ENCODE measurements at regions not wholly inside any gene's neighbourhood (a gene's known extent, or its start where the extent isn't known, plus 50 kb on each side); places are given as distances from the start of the nearest gene placed in this dataset.

DNA sequence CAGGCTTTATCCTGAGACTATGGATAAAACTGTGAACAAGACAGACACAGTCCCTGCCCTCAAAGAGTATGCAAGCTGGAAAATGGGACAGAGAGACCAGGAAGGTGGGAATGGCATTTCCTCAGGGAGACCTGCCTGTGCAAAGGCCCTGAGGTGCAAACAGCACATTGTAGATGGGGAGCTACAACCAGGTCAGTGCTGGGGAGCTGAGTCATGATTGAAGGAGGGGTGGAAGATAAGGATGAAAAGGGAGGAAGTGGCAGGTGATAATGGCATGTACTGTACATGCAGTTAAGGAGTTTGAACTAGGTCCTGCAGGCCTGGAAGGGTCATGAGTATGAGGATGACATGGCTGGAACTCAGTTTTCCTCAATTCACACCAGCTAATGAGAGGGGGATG is 75.5 kb upstream of the BOD1 start:
- no peak for DNase-seq

GRCh38 chr5:173693670-173694069 is 77.2 kb upstream of the BOD1 start:
- DNase-seq, result no peak

DNA sequence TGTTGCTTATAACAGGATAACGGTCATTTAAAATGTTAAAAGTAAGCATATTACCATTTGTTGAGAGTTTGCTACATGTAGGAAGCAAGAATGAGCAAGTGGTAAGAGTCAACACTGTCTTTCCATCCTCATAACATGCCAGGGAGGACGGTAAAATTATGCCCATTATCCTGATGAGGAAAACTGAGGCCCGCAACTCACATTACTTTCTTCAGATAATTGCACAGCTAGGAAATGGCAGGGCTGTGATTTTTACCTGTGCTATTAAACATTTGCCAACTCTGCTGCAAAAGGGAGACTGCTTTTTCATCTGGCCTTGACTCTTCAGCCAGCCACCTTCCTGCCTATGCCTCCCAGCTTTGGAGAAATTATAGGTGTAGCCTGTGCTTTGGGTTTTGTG is 79.8 kb upstream of the BOD1 start:
- no peak for DNase-seq

GRCh38 chr5:173697931-173698579 is 81.6 kb upstream of the BOD1 start:
- no peak for DNase-seq

GRCh38 chr5:173699966-173700365 is 83.5 kb upstream of the BOD1 start:
- DNase-seq, result no peak

DNA sequence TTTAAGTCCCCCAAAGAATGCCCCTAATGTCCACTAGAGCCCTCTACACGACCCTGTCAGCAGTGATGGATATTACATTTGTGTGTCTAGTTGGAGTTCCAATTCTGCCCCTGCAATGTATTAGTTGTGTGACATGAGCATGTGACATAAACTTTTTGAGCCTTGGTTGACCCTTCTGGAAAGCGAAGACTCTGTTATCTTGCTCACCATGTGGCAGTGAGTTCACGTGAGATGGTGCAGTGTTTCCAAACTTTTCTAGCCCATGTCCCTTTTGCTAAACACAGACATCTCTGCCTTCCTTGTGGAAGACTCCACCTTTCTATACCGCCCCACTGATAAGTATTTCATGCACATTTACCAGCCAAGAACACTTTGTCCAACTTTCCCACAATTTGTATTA is 87.0 kb upstream of the BOD1 start:
- no peak for DNase-seq

GRCh38 chr5:173704615-173705511 is 88.4 kb upstream of the BOD1 start:
- no peak for DNase-seq

- no peak for DNase-seq
Observed at GRCh38 chr5:173705512-173706044, 89.1 kb upstream of the BOD1 start.

DNA sequence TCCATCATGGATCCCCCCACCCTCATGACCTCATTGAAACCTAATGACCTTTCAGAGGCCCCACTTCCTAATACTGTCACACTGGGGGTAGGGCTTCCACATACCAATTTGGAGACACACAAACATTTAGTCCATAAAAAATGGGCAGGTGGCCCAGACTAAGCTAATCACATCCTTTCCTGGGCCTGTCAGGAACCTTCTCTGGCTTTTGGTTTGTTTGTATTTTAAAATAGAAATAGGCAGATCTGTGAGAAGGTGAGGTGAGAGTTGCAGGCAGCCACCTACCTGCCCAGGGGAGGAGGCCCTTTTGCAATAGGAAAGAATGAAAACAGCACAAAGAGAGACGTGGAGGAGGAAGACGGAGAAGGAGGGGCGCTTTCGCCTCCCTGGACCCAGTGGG is 90.2 kb upstream of the BOD1 start:
- DNase-seq, result no peak

- no peak for DNase-seq
Observed at GRCh38 chr5:173707392-173707791, 90.9 kb upstream of the BOD1 start.

GRCh38 chr5:173709145-173709544 is 92.7 kb upstream of the BOD1 start:
- DNase-seq, result no peak

DNA sequence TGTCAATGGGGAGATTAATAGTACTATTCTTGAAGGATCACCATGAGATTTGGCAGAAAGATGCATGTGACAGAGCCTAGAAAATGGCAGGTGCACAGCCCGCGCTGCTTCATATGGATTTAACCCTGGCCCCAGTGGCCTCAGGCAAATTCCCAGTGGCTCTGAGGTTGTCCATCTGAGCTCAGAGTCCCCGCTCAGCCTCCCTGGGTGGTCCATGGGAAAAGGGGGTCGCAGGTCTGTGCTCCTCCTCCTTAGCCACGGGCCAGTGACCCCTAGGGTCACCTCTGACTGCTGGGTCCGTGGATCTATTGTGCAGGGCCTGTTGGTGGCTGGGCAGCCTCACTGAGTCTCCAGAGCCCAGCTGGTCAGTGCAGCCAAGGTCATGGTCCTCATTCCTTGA is 93.3 kb upstream of the BOD1 start:
- DNase-seq, result no peak

- DNase-seq, result no peak
Observed at GRCh38 chr5:173710528-173710927, 94.1 kb upstream of the BOD1 start.

DNA sequence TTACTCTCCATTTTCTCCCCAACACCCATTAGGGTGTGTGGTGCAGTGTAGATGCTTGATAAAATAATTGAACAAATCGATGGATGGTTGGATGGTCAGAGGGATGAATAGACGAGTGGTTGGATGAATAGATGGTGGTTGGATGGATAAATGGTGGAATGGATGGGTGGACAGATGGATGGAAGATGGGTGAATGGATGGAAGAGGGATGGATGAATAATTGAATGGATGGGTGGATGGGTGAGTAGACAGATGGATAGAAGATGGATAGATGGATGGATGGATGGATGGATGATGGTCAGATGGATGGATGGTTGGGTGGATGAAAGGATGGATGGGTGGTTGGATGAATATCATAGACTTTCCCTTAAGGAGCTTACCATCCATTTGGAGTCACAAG is 95.0 kb upstream of the BOD1 start:
- no peak for DNase-seq

DNA sequence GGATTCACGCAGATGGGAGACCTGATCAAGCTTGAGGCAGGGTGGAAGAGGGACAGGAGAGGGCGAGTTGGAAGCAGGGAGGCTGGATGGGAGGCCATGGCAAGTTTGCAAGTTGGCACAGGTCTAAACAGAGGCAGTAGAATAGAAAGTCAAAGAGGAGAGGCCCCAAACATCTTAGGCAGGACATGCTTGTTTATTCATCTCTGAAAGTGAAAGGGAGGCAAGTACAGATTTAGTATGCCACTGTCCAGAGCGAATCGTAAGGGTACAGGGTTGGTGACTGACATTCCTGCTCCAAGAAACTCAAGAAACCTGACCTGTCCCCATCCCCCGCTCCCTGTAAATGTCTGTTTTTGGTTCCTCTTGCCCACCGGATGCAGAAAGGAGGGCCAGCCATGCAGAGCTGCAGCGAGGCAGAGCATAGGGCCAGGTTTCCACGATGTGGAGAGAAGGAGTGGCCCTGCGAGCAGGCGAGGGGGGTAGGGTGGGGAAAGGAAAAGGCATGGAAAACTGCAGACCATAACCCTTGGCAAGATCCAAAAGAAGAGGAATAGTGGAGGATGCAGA is 96.2 kb upstream of the BOD1 start:
- no peak for DNase-seq

- DNase-seq, result no peak
Observed at GRCh38 chr5:173714551-173715428, 98.3 kb upstream of the BOD1 start.

DNA sequence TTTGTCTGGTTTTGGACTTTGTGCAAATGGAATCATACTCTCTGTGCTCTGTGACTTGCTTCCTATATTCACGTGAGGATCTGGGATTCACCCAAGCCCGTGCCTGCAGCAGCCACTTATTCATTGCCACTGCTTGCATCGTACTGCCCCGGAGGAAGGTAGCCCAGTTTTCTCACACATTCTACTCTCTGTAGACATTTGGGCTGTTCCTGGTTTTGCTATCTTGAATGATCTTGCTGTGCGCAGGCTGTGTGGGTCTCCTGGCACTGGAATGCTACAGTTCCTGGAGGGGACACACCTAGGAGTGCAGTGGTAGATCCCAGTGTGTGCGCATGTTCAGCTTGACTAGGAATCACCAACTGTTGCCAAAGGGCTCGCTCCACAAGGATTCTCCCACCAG is 99.2 kb upstream of the BOD1 start:
- no peak for DNase-seq

GRCh38 chr5:173716058-173716682 is 99.7 kb upstream of the BOD1 start:
- DNase-seq, result no peak

- no peak for DNase-seq
Observed at GRCh38 chr5:173717959-173718358, 101.5 kb upstream of the BOD1 start.

DNA sequence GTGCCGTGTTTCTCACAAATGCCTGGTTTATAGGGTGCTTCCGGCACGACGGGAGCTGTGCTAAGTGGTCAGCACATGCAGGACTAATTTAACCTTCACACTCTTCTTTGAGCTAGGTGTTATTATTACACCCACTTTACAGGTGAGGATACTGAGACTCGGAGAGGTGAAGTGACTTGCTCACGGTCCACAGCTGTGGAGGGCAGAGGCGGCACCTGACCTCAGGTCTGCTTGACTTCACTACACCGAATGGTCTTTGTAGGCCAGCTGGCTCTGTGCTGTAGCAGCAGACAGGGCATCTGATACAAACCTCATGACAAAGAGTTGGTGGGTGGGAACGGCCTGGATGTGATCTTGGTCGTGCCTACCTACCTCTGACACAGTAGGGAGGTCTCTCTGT is 102.0 kb upstream of the BOD1 start:
- no peak for DNase-seq

- no peak for DNase-seq
Observed at GRCh38 chr5:173719731-173720082, 103.3 kb upstream of the BOD1 start.

DNA sequence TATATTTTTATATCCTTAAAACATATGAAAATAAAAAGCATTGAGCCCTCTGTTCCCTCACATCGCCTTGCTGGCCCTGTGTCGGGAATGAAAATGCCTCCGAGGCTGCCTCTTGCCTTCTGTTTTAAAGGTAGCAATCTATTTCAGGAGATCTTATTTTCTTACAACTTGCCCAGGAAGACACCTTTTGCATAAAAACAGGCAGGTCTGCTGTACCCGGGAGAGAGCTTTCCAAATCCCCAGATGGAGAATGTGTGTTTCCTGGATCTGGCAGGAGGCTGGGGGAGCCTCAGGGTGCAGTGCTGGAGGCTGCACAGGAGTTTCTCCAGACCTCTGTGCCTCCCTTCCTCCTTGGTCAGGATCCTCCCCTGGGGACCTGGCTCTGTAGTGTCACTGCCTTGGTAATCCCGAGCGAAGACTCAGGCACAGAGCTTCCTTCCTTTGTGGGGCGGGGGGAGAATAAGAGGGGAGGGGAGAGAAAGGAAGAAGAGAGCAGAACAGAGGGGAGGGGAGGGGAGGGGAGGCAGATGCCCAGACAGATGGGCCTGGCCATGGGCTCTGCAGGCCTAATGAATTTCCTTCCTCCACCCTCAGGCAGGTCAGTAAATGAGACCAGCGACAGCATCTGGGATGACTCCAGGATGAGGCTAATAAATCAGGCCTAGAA is 104.0 kb upstream of the BOD1 start:
- DNase-seq, result no peak
